OCI-LY7 (cell line): ENCODE measurements at regions not wholly inside any gene's neighbourhood (a gene's known extent, or its start where the extent isn't known, plus 50 kb on each side); places are given as distances from the start of the nearest gene placed in this dataset.

Experiments
- EZH2phosphoT487 ChIP-seq: fragments of 200-600 bp; sonication (generic); IDR thresholded peaks from 2 replicates; pipeline ENCODE4 v1.6.1; 2018; ENCODE audit warnings: low read depth, borderline replicate concordance, mild to moderate bottlenecking, mixed run types, antibody characterized with exemption, low read length, moderate library complexity, mixed read lengths
- TF ChIP-seq, protein P1 (sequence below): fragments of 200-600 bp; sonication (generic); conservative IDR thresholded peaks from 2 replicates; pipeline ENCODE4 v1.5.1; 2014; ENCODE audit warnings: mild to moderate bottlenecking, antibody characterized with exemption, low read length, moderate library complexity, mixed read lengths

DNA sequence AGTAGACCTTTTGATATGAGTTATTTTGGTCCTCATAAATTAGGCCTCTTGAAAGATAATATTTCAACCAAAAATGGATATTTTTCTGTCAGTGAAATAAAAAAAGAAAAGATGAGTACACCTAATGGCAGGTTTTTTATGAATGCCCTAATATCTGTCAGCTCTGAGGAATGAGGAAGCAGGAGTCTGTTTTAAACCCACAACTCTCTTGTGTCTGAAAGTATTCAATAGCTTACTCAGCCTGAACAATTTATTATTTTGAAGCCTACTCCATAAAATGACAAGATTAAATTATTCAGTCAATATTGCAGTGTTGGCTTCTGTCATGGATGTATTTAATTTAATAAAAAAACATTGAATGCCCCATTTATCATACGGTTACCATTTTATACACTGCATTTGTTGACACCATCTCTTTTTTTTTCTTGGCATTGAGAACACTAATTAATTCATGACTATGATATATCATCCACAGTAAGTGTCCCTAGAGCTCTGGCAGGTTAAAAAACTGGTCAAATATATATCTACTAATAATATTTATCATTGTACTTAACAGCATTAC, 548.2 kb downstream of the CBLN2 start:
- TF ChIP-seq, protein P1, sequence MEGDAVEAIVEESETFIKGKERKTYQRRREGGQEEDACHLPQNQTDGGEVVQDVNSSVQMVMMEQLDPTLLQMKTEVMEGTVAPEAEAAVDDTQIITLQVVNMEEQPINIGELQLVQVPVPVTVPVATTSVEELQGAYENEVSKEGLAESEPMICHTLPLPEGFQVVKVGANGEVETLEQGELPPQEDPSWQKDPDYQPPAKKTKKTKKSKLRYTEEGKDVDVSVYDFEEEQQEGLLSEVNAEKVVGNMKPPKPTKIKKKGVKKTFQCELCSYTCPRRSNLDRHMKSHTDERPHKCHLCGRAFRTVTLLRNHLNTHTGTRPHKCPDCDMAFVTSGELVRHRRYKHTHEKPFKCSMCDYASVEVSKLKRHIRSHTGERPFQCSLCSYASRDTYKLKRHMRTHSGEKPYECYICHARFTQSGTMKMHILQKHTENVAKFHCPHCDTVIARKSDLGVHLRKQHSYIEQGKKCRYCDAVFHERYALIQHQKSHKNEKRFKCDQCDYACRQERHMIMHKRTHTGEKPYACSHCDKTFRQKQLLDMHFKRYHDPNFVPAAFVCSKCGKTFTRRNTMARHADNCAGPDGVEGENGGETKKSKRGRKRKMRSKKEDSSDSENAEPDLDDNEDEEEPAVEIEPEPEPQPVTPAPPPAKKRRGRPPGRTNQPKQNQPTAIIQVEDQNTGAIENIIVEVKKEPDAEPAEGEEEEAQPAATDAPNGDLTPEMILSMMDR: no peak
- no peak for TF ChIP-seq EZH2phosphoT487
